ENCODE measurements at regions not wholly inside any gene's neighbourhood (a gene's known extent, or its start where the extent isn't known, plus 50 kb on each side); places are given as distances from the start of the nearest gene placed in this dataset.

DNA sequence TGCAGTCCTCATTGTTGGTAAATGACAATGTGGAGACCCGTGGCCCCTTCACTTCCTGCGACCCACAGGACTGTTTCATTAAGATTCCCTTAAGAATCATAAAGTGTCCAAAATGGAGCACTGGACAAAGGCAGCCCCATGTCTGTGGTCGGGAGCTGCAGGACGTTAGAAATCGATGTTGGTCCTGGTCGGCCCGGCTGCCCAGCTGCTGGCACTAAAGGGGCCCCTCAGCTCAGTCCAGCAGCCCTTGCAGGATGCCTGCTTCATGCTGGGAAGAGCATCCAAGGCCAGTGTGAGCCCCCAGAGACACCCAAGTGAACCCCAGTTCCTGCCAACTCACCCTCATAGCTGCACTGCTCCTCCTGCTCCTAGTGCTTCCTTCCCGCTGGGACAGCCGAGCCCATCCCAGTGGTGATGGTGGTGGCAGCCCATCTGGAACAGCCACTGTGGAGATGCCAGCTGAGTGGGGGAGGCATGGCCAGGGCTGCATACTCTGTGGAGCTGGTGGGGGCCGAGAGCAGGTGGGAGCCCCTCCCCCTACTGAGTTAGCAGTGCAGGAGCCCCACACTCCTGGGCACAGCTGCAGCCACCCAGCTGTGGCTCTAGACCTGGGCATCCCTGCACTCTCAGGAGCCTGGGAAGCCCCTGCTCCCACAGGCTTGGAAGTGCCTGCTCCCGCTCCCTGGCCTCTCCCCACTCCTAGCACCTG lies 168.0 kb upstream of the IRX2 start:
- Mint-ChIP-seq H3K9me3 (peaks cover 9% of the 10 kb centered on the region), H3K36me3 (ENCODE audit: low read depth) (no peaks in the 10 kb centered on the region), H3K4me3 (no peak overlapping the region), H3K27me3 (no peaks in the 10 kb centered on the region), H3K4me1 (no peaks in the 10 kb centered on the region), H3K27ac (no peak overlapping the region)
- no peak for TF ChIP-seq CTCF (IDR thresholded peaks at IDR 0.05)
- intact Hi-C loops (cut with micrococcal nuclease) = no loop called here
- ATAC-seq (ENCODE audit: low read depth) = no peak
- POLR2A ChIA-PET = no interaction called here
- CTCF ChIA-PET = no interaction called here
- no peak for DNase-seq

GRCh38 chr5:2917524-2917923 lies 166.0 kb upstream of the IRX2 start:
- no peak for ATAC-seq (ENCODE audit: low read depth)
- ChIA-PET POLR2A (no interaction called here), CTCF (no interaction called here)
- Mint-ChIP-seq H3K4me1 (no peaks in the 10 kb centered on the region), H3K27me3 (no peaks in the 10 kb centered on the region), H3K36me3 (ENCODE audit: low read depth) (no peaks in the 10 kb centered on the region), H3K4me3 (no peak overlapping the region), H3K9me3 (peaks cover 9% of the 10 kb centered on the region), H3K27ac (no peak overlapping the region)
- TF ChIP-seq CTCF (IDR thresholded peaks at IDR 0.05) = no peak
- DNase-seq = no peak
- intact Hi-C loops (cut with micrococcal nuclease) = no loop called here

DNA sequence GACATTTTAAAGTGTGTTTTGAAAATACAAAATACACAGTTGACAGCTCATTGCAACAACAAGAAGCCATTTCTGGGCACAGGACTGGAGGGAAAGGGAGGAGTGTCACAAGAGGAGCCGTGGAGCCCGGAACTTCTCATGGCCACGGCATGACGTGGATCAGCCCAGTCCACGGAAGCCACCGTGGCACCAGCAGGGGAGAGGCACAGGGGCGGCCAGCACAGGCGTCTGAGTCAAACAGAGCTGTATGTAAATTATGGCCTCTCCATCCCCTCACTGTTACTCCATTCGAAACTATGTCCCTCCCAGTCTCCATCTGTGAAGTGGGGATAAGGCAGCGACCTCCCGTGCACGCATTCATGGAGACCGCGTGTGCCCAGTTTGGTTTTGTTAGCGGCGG lies 165.6 kb upstream of the IRX2 start:
- ChIA-PET CTCF (no interaction called here), POLR2A (no interaction called here)
- no peaks in the 10 kb centered on the region for H3K27me3 Mint-ChIP-seq
- H3K36me3 Mint-ChIP-seq (ENCODE audit: low read depth) = no peaks in the 10 kb centered on the region
- no peak for TF ChIP-seq CTCF (IDR thresholded peaks at IDR 0.05)
- no peak overlapping the region for H3K27ac Mint-ChIP-seq
- intact Hi-C loops (cut with micrococcal nuclease) = no loop called here
- H3K9me3 Mint-ChIP-seq = peaks cover 9% of the 10 kb centered on the region
- H3K4me1 Mint-ChIP-seq = no peaks in the 10 kb centered on the region
- DNase-seq = no peak
- no peak for ATAC-seq (ENCODE audit: low read depth)
- H3K4me3 Mint-ChIP-seq = no peak overlapping the region

DNA sequence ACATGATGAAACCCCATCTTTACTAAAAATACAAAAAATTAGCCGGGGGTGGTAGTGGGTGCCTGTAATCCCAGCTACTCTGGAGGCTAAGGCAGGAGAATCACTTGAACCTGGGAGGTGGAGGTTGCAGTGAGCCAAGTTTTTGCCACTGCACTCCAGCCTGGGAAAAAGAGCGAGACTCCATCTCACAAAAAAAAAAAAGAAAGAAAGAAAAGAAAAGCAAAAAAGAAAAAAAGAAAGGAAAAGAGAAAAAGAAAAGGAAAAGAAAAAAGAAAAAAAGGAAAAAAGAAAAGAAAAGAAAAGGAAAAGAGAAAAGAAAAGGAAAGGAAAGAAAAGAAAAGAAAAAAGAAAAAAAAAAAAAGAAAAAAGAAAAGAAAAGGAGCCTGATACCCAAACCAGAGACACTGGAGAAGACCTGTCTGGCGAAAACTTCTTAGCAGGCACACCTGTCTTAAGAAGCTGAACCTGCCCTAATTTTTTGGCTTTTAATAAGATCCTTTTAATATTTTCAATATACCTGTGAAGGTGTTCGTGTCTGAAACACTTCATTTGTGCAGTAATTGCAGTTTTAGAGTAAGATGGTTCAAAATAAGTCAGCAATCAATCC lies 164.7 kb upstream of the IRX2 start:
- intact Hi-C loops (cut with micrococcal nuclease) = no loop called here
- DNase-seq (no peak), ATAC-seq (ENCODE audit: low read depth) (no peak)
- H3K36me3 Mint-ChIP-seq (ENCODE audit: low read depth) = no peaks in the 10 kb centered on the region
- no peaks in the 10 kb centered on the region for H3K4me1 Mint-ChIP-seq
- H3K27ac Mint-ChIP-seq = no peak overlapping the region
- POLR2A ChIA-PET = no interaction called here
- no peak for TF ChIP-seq CTCF (IDR thresholded peaks at IDR 0.05)
- H3K9me3 Mint-ChIP-seq = peaks cover 9% of the 10 kb centered on the region
- H3K27me3 Mint-ChIP-seq = no peaks in the 10 kb centered on the region
- no peak overlapping the region for H3K4me3 Mint-ChIP-seq
- CTCF ChIA-PET = no interaction called here

- H3K27ac Mint-ChIP-seq = no peak overlapping the region
- ATAC-seq (ENCODE audit: low read depth) = no peak
- intact Hi-C loops (cut with micrococcal nuclease) = no loop called here
- H3K36me3 Mint-ChIP-seq (ENCODE audit: low read depth) = no peaks in the 10 kb centered on the region
- no peak for TF ChIP-seq CTCF (IDR thresholded peaks at IDR 0.05)
- DNase-seq = no peak
- H3K4me3 Mint-ChIP-seq = no peak overlapping the region
- H3K27me3 Mint-ChIP-seq = no peaks in the 10 kb centered on the region
- H3K9me3 Mint-ChIP-seq = peaks cover 9% of the 10 kb centered on the region
- ChIA-PET CTCF (no interaction called here), POLR2A (no interaction called here)
- H3K4me1 Mint-ChIP-seq = no peaks in the 10 kb centered on the region
These were observed 163.6 kb upstream of the IRX2 start for GRCh38 chr5:2914981-2915484.

All from activated B cell treated with CpG ODN at 0.5 μM for 24 hours (primary cell).